NCI-H128 (cell line): ENCODE measurements at regions not wholly inside any gene's neighbourhood (a gene's known extent, or its start where the extent isn't known, plus 50 kb on each side); places are given as distances from the start of the nearest gene placed in this dataset.

Experiments used
- DNase-seq: peaks from one replicate; lab custom pipeline; 2025; ENCODE audit not compliant: unreplicated experiment; lab: John Stamatoyannopoulos, UW

- no peak for DNase-seq
Observed at GRCh38 chr7:47148536-47149207, 433.2 kb downstream of the TNS3 start.

GRCh38 chr7:47147213-47147631 is 434.7 kb downstream of the TNS3 start:
- DNase-seq, result no peak

GRCh38 chr7:47145982-47146381 is 435.9 kb downstream of the TNS3 start:
- DNase-seq, result no peak

GRCh38 chr7:47145186-47145725 is 436.7 kb downstream of the TNS3 start:
- DNase-seq, result no peak

GRCh38 chr7:47143339-47143738 is 438.6 kb downstream of the TNS3 start:
- DNase-seq, result no peak

- DNase-seq, result no peak
Observed at GRCh38 chr7:47142867-47143175, 439.1 kb downstream of the TNS3 start.

GRCh38 chr7:47142169-47142866 is 439.6 kb downstream of the TNS3 start:
- DNase-seq, result no peak

GRCh38 chr7:47132471-47132870 is 449.4 kb downstream of the TNS3 start:
- no peak for DNase-seq

- no peak for DNase-seq
Observed at GRCh38 chr7:47128700-47129099, 453.2 kb downstream of the TNS3 start.

- no peak for DNase-seq
Observed at GRCh38 chr7:47125529-47125928, 456.4 kb downstream of the TNS3 start.

GRCh38 chr7:47119261-47119865 is 462.5 kb downstream of the TNS3 start:
- no peak for DNase-seq

GRCh38 chr7:47104206-47104549 is 477.7 kb downstream of the TNS3 start:
- DNase-seq, result no peak

- DNase-seq, result no peak
Observed at GRCh38 chr7:47103498-47104205, 478.3 kb downstream of the TNS3 start.

- DNase-seq, result no peak
Observed at GRCh38 chr7:47102331-47102841, 479.5 kb downstream of the TNS3 start.

- DNase-seq, result no peak
Observed at GRCh38 chr7:47100817-47101435, 481.0 kb downstream of the TNS3 start.

- no peak for DNase-seq
Observed at GRCh38 chr7:47100148-47100816, 481.6 kb downstream of the TNS3 start.

- DNase-seq, result no peak
Observed at GRCh38 chr7:47097431-47097830, 484.5 kb downstream of the TNS3 start.

GRCh38 chr7:47095946-47096345 is 486.0 kb downstream of the TNS3 start:
- no peak for DNase-seq

GRCh38 chr7:47094462-47094861 is 487.4 kb downstream of the TNS3 start:
- DNase-seq, result no peak
